ENCODE measurements at regions not wholly inside any gene's neighbourhood (a gene's known extent, or its start where the extent isn't known, plus 50 kb on each side); places are given as distances from the start of the nearest gene placed in this dataset.

GRCh38 chr2:67002618-67003371, 394.3 kb upstream of the ETAA1 start:
- TF ChIP-seq CTCF (IDR thresholded peaks at IDR 0.05; ENCODE audit: low read depth, low read length) = no peak; the same call in 1 of the 2 replicates
- no peak for DNase-seq (ENCODE audit: extremely low read depth, low read depth)

GRCh38 chr2:67006373-67006960, 390.7 kb upstream of the ETAA1 start:
- DNase-seq (ENCODE audit: extremely low read depth, low read depth) = no peak
- no peak for TF ChIP-seq CTCF (IDR thresholded peaks at IDR 0.05; ENCODE audit: low read depth, low read length)

GRCh38 chr2:67008155-67008554, 389.0 kb upstream of the ETAA1 start:
- DNase-seq (ENCODE audit: extremely low read depth, low read depth) = no peak
- no peak for TF ChIP-seq CTCF (IDR thresholded peaks at IDR 0.05; ENCODE audit: low read depth, low read length)

- DNase-seq (ENCODE audit: extremely low read depth, low read depth) = no peak
- TF ChIP-seq CTCF (IDR thresholded peaks at IDR 0.05; ENCODE audit: low read depth, low read length) = no peak
Measured at GRCh38 chr2:67012165-67012564, 385.0 kb upstream of the ETAA1 start.

GRCh38 chr2:67013821-67014220, 383.3 kb upstream of the ETAA1 start:
- no peak for DNase-seq (ENCODE audit: extremely low read depth, low read depth)
- TF ChIP-seq CTCF (IDR thresholded peaks at IDR 0.05; ENCODE audit: low read depth, low read length) = no peak

GRCh38 chr2:67015681-67016080, 381.5 kb upstream of the ETAA1 start:
- DNase-seq (ENCODE audit: extremely low read depth, low read depth) = no peak
- TF ChIP-seq CTCF (IDR thresholded peaks at IDR 0.05; ENCODE audit: low read depth, low read length) = no peak

GRCh38 chr2:67018301-67018700, 378.8 kb upstream of the ETAA1 start:
- no peak for TF ChIP-seq CTCF (IDR thresholded peaks at IDR 0.05; ENCODE audit: low read depth, low read length)

More at GRCh38 chr2:67018301-67018700, 378.8 kb upstream of the ETAA1 start:
- DNase-seq (ENCODE audit: extremely low read depth, low read depth) = no peak
